Skeletal muscle tissue (tissue), 3 donors: ENCODE measurements at regions not wholly inside any gene's neighbourhood (a gene's known extent, or its start where the extent isn't known, plus 50 kb on each side); places are given as distances from the start of the nearest gene placed in this dataset.
"Not testable (repeated sequence)": the region's sequence is repeated elsewhere in the genome, so short reads cannot be mapped to it uniquely, and the experiment has no call there.

Source experiments
- H3K27ac ChIP-seq: one replicate; pipeline ENCODE4 v1.7.0; 2013; ENCODE audit warnings: mild to moderate bottlenecking, low read depth, low read length, inconsistent platforms
- H3K27me3 ChIP-seq, 3 donors: one replicate each; pipeline ENCODE4 v1.7.0; 2013; ENCODE audit warnings: low read length in 3 of 3; ENCODE audit not compliant: control insufficient read depth in 3 of 3, insufficient read depth in 3 of 3
- H3K36me3 ChIP-seq, 3 donors: one replicate each; pipeline ENCODE4 v1.7.0; 2013; ENCODE audit warnings: low read length in 3 of 3; ENCODE audit not compliant: control insufficient read depth in 3 of 3, insufficient read depth in 3 of 3
- H3K4me1 ChIP-seq, 3 donors: one replicate each; pipeline ENCODE4 v1.7.0; 2013; ENCODE audit warnings: low read length in 3 of 3, mild to moderate bottlenecking in 3 of 3; ENCODE audit not compliant: control insufficient read depth in 3 of 3, insufficient read depth in 3 of 3
- H3K4me3 ChIP-seq, 3 donors: one replicate each; pipeline ENCODE4 v1.7.0; 2013; ENCODE audit warnings: low read length in 3 of 3
- H3K9ac ChIP-seq, 3 donors: one replicate each; pipeline ENCODE4 v1.7.0; 2013; ENCODE audit warnings: low read length in 3 of 3, mild to moderate bottlenecking in 3 of 3, moderate library complexity in 2 of 3, low read depth in 1 of 3
- H3K9me3 ChIP-seq, 3 donors: one replicate each; pipeline ENCODE4 v1.7.0; 2013; ENCODE audit warnings: low read length in 3 of 3; ENCODE audit not compliant: control insufficient read depth in 3 of 3
- donor health status: Osteomylitis.

DNA sequence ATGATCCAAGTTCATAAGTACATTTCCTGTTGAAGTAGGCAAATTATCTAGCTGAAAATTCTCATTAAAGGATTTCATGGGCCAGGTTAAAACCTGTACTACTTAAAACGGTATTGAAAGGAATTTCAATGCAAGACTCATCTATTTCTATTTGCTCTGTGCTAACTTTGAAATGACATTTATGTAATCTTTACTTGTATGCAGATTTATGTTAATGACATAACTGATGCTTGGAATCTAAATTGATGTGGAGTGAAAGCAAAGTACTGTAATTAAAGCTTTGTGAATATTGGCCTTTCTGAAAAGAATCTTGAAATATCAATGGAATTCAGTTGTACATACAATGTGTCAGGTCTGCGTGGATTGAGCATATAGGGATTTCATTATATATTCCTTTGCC, 390.0 kb downstream of the CPS1 start:
- no peak overlapping the region for H3K9ac ChIP-seq
- H3K27me3 ChIP-seq = no peaks in the 10 kb centered on the region
- H3K4me3 ChIP-seq = no peak overlapping the region
- H3K4me1 ChIP-seq = no peaks in the 10 kb centered on the region
- H3K36me3 ChIP-seq = no peaks in the 10 kb centered on the region
- H3K9me3 ChIP-seq = no peaks in the 10 kb centered on the region
- no peak overlapping the region for H3K27ac ChIP-seq

DNA sequence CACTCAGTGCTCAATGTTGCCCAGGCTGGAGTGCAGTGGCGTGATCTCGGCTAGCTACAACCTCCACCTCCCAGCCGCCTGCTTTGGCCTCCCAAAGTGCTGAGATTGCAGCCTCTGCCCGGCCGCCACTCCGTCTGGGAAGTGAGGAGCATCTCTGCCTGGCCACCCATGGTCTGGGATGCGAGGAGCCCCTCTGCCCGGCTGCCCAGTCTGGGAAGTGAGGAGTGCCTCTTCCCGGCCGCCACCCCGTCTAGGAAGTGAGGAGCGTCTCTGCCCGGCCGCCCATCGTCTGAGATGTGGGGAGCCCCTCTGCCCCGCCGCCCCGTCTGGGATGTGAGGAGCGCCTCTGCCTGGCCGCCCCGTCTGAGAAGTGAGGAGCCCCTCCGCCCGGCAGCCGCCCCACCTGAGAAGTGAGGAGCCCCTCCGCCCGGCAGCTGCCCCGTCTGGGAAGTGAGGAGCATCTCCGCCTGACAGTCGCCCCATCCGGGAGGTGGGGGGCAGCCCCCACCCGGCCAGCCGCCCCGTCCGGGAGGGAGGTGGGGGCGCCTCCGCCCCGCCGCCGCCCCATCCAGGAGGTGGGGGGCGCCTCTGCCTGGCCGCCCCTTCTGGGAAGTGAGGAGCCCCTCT, 394.1 kb downstream of the CPS1 start:
- not testable (repeated sequence) for H3K4me1 ChIP-seq, H3K4me3 ChIP-seq, H3K9ac ChIP-seq, H3K27me3 ChIP-seq, H3K27ac ChIP-seq, H3K36me3 ChIP-seq, H3K9me3 ChIP-seq

GRCh38 chr2:210954386-210954907, 398.0 kb downstream of the CPS1 start:
- Histone ChIP-seq H3K4me1 (no peaks in the 10 kb centered on the region), H3K36me3 (no peaks in the 10 kb centered on the region), H3K27ac (no peak overlapping the region), H3K9me3 (no peaks in the 10 kb centered on the region), H3K9ac (no peak overlapping the region), H3K27me3 (no peaks in the 10 kb centered on the region), H3K4me3 (no peak overlapping the region)

- no peaks in the 10 kb centered on the region for H3K4me1 ChIP-seq
- H3K27me3 ChIP-seq = no peaks in the 10 kb centered on the region
- no peak overlapping the region for H3K4me3 ChIP-seq
- no peak overlapping the region for H3K9ac ChIP-seq
- H3K36me3 ChIP-seq = no peaks in the 10 kb centered on the region
- no peaks in the 10 kb centered on the region for H3K9me3 ChIP-seq
- no peak overlapping the region for H3K27ac ChIP-seq
Measured at GRCh38 chr2:210955591-210955990, 399.2 kb downstream of the CPS1 start.

- no peak overlapping the region for H3K9ac ChIP-seq
- H3K27me3 ChIP-seq = no peaks in the 10 kb centered on the region
- H3K27ac ChIP-seq = no peak overlapping the region
- H3K9me3 ChIP-seq = no peaks in the 10 kb centered on the region
- no peak overlapping the region for H3K4me3 ChIP-seq
- no peaks in the 10 kb centered on the region for H3K36me3 ChIP-seq
- no peaks in the 10 kb centered on the region for H3K4me1 ChIP-seq
Measured at GRCh38 chr2:210956101-210956500, 399.7 kb downstream of the CPS1 start.

DNA sequence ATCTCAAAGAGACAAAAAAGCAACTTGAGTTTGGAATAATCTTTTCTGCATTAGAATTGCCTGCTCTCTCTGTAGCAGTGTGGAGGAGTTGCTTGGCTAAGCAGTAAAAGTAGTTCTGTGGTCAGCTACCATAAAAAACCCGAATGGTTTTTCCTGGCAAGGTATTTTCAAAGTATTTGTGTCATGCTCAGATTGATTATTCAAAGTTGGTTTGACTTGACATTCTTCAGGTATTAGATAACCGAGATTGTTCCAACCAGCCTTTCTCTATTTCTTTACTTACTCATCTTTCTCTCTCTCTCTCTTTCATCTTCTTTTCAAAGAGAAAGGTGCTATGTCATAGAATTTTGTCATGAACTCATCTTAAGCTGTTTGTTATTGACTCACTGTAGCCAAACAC, 404.9 kb downstream of the CPS1 start:
- no peaks in the 10 kb centered on the region for H3K9me3 ChIP-seq
- no peak overlapping the region for H3K27ac ChIP-seq
- no peaks in the 10 kb centered on the region for H3K4me1 ChIP-seq
- no peak overlapping the region for H3K4me3 ChIP-seq
- no peaks in the 10 kb centered on the region for H3K27me3 ChIP-seq
- H3K36me3 ChIP-seq = no peaks in the 10 kb centered on the region
- no peak overlapping the region for H3K9ac ChIP-seq

DNA sequence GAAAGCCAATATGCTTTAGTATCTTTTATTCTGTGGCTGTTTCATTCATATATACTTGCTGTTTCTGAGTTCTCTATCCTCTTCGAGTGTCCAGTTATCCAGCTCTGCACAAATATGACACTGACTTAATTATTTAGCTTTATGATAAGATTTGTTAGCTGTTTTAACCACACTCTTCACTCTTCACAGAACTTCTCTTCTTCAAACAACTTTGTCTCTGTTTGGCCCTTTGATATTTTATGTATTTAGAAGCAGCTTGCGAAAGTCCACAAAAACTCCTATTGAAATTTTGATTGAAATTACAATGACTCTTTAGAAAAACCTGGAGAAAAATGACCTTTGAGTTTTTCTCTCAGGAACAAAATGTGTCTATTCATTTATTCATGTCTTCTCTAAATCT, 407.0 kb downstream of the CPS1 start:
- no peaks in the 10 kb centered on the region for H3K9me3 ChIP-seq
- H3K4me1 ChIP-seq = no peaks in the 10 kb centered on the region
- H3K36me3 ChIP-seq = no peaks in the 10 kb centered on the region
- no peaks in the 10 kb centered on the region for H3K27me3 ChIP-seq
- no peak overlapping the region for H3K27ac ChIP-seq
- H3K4me3 ChIP-seq = no peak overlapping the region
- no peak overlapping the region for H3K9ac ChIP-seq

DNA sequence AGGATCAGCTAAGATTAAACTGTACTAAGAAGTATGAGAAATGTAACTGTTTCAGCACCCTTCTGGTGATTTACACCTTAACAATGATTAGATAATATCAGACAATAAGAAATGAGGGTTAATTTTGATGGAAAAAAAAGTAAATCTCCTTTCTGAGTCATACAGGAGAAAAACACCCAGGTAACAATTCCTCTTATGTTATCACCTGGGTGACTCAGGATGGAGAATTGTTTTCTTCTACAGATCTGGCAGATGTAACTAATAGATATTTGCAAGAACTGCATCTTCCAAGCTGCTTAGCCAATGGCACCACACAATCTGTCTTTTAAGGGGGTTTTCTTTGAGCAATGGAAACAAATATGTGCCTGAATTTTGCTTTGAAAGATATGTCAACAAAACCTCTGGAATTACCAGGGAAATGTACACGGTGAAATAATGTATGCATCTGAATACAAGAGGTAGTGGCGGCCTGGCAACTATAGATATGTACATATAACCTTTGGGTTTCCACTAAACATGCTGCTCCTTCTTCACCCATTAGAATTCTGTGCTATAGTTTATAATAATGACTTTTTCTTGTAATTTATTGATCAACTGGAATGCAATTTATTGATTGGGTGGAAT, 407.9 kb downstream of the CPS1 start:
- H3K4me3 ChIP-seq = no peak overlapping the region
- no peak overlapping the region for H3K9ac ChIP-seq
- H3K9me3 ChIP-seq = no peaks in the 10 kb centered on the region
- no peaks in the 10 kb centered on the region for H3K36me3 ChIP-seq
- H3K27ac ChIP-seq = no peak overlapping the region
- no peaks in the 10 kb centered on the region for H3K27me3 ChIP-seq
- no peaks in the 10 kb centered on the region for H3K4me1 ChIP-seq

DNA sequence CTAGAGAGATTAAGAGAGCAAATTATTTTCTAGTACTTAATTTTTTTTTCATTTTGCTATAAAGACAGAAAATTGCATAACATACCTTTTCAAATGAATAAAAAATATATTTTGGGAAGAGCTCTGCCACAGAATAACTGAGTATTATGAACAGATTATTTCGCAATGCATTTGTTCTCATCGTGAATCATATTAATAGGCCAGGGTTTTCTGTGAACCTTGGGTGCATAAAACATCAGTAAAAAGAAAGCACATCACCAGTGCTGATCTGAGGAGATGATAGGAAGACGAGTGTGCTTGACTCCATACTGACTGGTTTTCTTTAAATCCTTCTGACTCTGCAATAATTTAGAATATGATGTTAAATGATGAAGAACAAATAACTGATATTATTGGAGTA, 409.1 kb downstream of the CPS1 start:
- Histone ChIP-seq H3K4me3 (no peak overlapping the region), H3K9me3 (no peaks in the 10 kb centered on the region), H3K27me3 (no peaks in the 10 kb centered on the region), H3K4me1 (no peaks in the 10 kb centered on the region), H3K9ac (no peak overlapping the region), H3K27ac (no peak overlapping the region), H3K36me3 (no peaks in the 10 kb centered on the region)

GRCh38 chr2:210966330-210966729, 409.9 kb downstream of the CPS1 start:
- H3K27me3 ChIP-seq = no peaks in the 10 kb centered on the region

More at GRCh38 chr2:210966330-210966729, 409.9 kb downstream of the CPS1 start:
- Histone ChIP-seq H3K9ac (no peak overlapping the region), H3K9me3 (no peaks in the 10 kb centered on the region), H3K27ac (no peak overlapping the region), H3K4me1 (no peaks in the 10 kb centered on the region), H3K36me3 (no peaks in the 10 kb centered on the region), H3K4me3 (no peak overlapping the region)
